ENCODE measurements at regions not wholly inside any gene's neighbourhood (a gene's known extent, or its start where the extent isn't known, plus 50 kb on each side); places are given as distances from the start of the nearest gene placed in this dataset.

DNA sequence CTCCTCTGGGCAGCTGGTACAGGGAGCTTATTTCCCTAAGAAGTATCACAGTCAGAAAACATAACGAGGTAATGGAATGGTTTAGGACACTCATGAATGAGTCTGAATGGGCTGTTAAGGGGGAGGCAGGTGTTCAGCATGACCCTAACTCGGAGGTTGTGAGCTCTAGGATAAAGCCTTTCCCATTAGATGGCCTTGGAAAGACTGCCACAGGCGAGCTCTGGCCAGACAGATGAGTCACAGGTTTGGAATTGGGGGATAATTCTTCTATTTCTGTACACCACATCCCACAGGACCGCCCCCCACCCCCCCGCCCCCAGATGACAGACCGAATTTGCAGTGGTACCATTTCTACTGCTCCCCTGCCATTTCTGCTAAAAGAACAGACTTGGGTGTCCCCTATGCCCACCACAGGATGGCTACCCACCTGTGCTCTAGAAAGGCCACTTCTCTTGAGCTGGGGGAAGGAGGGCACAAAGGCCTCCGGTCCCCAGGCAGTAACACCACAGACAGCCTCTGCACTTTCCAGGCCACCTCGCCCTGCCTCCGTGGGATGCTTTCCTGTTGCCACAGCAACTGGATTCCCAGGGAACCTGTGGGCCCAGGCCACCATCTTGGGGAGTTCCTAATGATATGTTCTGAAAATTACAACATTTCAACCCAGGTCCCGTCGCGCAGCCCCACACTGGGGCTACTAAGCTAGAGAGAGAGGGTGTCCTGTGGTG lies 76.7 kb downstream of the TRIM29 start:
- DNase-seq (ENCODE audit: low read depth, low spot score) = no peak
- no peak overlapping the region for H3K27ac ChIP-seq

- H3K27ac ChIP-seq = no peak overlapping the region
- no peak for DNase-seq (ENCODE audit: low read depth, low spot score)
Measured at GRCh38 chr11:120060512-120060911, 77.4 kb downstream of the TRIM29 start.

DNA sequence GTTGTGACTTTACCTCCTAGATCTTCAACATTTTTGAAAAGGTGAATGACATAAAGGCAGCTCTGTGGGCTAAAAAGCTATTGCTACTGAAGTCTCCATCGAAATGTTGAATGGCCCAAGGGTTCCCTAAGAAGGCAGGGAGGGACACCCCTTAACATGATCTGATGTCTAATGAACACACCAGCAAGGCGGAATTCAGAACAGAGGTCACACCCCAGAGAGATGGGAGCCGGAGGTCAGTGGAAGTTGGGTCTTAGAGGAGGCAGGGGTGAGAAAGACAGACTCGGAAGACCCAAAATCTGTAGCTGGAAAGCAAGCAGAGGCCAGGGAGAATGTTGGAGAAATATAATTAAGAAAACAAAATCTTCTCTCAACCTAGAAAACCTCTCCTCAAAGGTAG lies 79.0 kb downstream of the TRIM29 start:
- DNase-seq (ENCODE audit: low read depth, low spot score) = no peak
- H3K27ac ChIP-seq = no peak overlapping the region

- no peak overlapping the region for H3K27ac ChIP-seq
- no peak for DNase-seq (ENCODE audit: low read depth, low spot score)
Measured at GRCh38 chr11:120057595-120058581, 80.0 kb downstream of the TRIM29 start.

- DNase-seq (ENCODE audit: low read depth, low spot score) = no peak
- no peak overlapping the region for H3K27ac ChIP-seq
Measured at GRCh38 chr11:120057028-120057330, 80.9 kb downstream of the TRIM29 start.

DNA sequence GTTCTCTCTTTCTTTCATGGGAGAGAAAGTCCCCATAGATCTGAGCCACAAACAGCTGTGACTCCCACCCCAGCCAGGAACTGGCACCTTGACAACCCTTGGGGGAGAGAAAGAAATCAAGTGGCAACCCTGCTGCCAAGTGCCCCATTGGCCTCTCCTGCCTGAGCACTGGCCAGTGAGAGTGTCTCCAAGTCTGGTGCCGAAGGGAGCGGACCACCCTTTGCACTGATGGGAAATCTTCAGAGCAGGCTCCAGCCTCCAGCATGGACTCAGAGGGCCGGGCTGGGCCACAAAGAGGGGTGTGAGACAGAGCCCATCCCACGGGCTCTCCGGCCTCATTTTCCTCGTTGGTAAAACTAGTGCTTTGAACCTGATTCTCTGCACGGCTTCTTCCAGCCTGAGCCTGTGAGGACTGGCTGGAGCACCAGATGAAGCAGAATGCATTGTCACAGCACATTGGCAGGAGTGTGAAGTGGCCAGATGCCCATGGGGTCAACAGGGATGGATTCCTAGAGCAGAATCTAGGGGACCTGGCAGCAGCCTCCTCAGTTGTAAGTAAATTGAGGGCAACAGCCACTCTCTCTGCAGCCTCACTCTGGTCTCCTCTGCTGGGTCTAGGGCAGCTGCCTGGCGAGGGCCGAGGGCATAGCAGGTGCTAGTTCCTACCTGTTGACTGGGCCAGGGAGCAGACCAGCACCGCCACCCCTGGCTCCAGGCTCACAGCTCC lies 81.4 kb downstream of the TRIM29 start:
- peak overlapping the region; percentile 86 for H3K27ac ChIP-seq
- no peak for DNase-seq (ENCODE audit: low read depth, low spot score)

GRCh38 chr11:120055646-120056045 lies 82.3 kb downstream of the TRIM29 start:
- H3K27ac ChIP-seq = peak overlapping the region; percentile 86
- peak; percentile 75 for DNase-seq (ENCODE audit: low read depth, low spot score)

GRCh38 chr11:120054753-120055045 lies 83.2 kb downstream of the TRIM29 start:
- peak overlapping the region; percentile 86 for H3K27ac ChIP-seq
- no peak for DNase-seq (ENCODE audit: low read depth, low spot score)

DNA sequence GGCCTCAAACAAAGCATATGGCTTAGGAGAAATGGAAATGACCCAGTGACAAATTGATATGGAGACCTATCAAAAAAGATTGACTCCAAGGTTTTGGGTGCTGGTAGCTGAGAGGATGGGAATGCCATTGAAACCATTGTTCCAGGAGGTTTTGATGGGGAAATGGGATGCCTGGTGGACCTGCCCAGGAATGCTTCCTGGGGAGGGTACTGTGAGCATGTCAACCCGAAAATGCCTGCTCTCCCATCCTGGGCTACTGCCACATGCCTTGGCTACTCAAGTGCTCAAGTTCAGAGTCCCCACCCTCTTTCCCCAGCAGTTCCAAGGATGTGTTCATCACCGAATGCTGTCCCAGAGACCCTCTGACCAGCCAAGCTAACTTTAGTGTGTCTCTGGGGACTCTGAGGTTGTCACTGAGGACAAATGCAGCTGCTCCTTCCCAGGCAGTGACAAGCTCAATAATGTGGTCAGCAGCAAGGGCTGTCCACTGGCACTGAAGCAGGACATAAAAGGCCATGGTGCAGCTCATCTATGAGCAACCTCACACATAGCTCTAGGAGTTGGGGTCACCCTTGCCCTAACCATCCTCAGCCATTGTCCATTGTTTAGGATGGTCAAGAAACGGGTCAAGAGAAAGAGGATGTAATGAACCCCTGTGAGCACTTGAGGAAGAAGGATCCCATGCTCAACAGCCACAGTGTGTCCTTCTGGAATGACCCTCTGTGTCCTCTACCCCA lies 83.7 kb downstream of the TRIM29 start:
- DNase-seq (ENCODE audit: low read depth, low spot score) = no peak
- no peak overlapping the region for H3K27ac ChIP-seq

DNA sequence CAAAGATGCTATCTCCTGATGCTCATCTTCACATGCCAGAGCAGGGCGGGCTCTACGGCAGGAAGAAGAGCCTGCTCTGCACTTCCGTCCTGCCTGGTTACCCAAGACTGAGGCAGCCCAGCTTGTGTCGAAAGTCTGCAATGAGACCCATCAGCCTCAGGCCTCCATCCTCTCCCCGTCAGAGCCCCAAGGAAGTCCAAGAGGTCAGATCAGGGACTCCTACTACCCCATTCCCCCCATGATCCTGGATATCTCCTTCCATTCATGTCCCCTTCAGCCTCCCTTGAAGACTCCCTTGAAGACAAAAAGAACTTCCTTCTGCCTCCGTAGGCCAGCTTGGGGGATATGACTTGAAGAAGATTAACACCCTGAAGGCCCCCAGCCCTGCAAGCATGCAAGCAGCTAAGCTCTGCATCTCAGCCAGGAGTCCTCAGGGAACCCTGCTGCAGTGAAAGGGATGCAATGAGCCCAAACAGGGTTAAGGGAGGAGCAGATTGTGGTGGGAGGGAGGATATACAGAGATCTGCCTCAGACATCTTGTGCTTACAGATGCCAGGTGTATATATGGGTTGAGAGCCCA lies 85.6 kb downstream of the TRIM29 start:
- DNase-seq (ENCODE audit: low read depth, low spot score) = no peak
- no peak overlapping the region for H3K27ac ChIP-seq

- no peak for DNase-seq (ENCODE audit: low read depth, low spot score)
- H3K27ac ChIP-seq = no peak overlapping the region
Measured at GRCh38 chr11:120044011-120044675, 93.8 kb downstream of the TRIM29 start.

DNA sequence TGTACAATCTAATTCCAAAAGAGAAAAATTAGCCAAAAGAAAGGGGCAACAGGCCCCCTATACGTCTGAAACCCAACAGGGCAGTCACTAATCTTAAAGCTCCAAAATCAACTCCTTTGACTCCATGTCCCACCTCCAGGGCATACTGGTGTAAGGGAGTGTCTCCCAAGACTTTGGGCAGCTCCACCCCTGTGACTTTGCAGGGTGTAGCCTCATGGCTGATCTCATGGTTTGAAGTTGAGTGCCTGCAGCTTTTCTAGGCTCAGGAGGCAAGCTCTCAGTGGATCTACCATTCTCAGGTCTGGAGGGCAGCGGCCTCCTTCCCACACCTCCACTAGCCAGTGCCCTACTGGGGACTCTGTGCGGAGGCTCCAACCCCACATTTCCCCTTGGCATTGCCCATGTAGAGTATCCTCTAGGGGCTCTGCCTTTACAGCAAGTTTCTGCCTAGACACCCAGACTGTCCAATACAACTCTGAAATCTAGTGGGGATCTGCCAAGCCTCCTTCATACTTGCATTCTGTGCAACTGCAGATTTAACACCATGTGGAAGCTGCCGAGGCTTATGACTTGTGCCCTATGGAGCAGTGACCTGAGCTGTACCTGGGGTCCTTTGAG lies 94.5 kb downstream of the TRIM29 start:
- no peak overlapping the region for H3K27ac ChIP-seq
- DNase-seq (ENCODE audit: low read depth, low spot score) = no peak

DNA sequence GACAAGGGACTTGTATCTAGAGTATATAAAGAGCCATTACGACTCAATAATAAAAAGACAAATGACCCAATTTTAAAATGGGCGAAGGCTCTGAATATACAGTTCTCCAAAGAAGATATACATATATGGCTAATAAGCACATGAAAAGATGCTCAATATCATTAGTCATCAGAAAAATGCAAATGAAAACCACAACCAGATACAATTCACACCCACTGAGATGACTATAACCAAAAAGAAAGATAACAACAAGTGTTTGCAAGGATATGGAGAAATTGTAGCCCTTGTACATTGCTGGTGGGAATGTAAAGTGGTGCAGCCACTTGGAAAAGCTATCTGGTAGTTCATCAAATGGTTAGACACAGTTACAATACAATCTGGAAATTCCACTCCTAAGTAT lies 96.3 kb downstream of the TRIM29 start:
- no peak overlapping the region for H3K27ac ChIP-seq
- no peak for DNase-seq (ENCODE audit: low read depth, low spot score)

DNA sequence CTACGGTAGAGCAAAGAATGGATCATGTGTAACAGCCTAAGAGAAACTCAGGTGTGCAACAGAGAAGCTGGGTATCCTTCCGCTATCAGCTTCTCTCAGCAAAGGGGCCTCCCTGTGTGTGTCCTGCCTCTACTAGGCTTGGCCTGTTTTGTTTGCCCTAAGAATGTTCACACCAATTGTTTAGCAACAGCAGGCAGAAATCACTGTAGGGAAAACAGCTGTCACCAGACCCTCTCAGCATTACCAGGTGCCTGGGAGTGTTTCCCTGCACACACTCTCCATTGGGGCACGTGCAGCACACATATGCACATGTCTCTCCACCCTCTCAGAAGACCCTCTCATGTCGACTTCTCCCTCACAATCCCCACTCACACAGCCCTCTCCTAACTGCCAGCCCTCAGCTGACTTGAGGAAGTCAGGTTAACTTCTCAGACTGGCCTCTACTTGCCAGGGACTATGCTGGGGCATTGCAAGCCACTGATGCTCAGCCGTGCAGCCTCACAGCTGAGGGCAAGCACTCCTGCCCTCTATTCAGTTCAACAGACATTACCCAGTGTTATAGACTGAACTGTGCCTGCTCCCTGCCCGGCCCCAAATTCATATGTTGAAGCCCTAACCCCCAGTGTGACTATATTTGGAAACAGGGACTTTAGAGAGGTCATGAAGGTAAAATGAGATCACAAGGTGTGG lies 97.6 kb downstream of the TRIM29 start:
- no peak for DNase-seq (ENCODE audit: low read depth, low spot score)
- H3K27ac ChIP-seq = no peak overlapping the region

GRCh38 chr11:120039039-120039438 lies 98.9 kb downstream of the TRIM29 start:
- no peak for DNase-seq (ENCODE audit: low read depth, low spot score)
- H3K27ac ChIP-seq = no peak overlapping the region

DNA sequence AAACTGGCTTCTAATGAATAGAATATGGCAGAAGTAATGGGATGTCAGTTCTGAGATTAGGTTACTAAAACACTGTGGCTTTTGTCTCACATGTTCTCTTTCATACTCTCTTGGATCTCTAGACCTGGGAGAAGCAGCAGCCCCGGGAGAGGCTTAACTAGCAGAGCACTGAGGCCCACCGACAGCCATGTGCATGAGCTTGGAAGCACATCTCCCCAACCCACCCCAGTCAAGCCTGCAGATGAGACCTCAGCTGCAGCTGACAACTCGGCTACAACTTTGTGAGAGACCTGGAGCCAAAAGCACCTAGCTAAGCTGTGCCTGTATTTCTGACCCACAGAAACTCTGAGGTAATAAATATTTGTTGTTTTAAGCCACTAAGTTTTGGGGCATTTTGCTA lies 100.8 kb downstream of the TRIM29 start:
- no peak for DNase-seq (ENCODE audit: low read depth, low spot score)
- H3K27ac ChIP-seq = no peak overlapping the region

- no peak for DNase-seq (ENCODE audit: low read depth, low spot score)
- H3K27ac ChIP-seq = no peak overlapping the region
Measured at GRCh38 chr11:120035756-120036155, 102.2 kb downstream of the TRIM29 start.

- no peak overlapping the region for H3K27ac ChIP-seq
- DNase-seq (ENCODE audit: low read depth, low spot score) = no peak
Measured at GRCh38 chr11:120034881-120035630, 102.9 kb downstream of the TRIM29 start.

Measured in epithelial cell of prostate (primary cell).